IMR-90 (cell line): ENCODE measurements at regions not wholly inside any gene's neighbourhood (a gene's known extent, or its start where the extent isn't known, plus 50 kb on each side); places are given as distances from the start of the nearest gene placed in this dataset.

Experiments used
- ATAC-seq: fragments of 200-7000 bp; cut with Tn5 transposase; 2 replicates; pipeline ENCODE4 v1.9.1; 2020; ENCODE audit warnings: low read depth, mild to moderate bottlenecking, moderate library complexity
- BruUV-seq: library from RNA; stranded (reverse); fragments of 400-500 nt; replicated peaks from 2 replicates; lab custom pipeline; 2021; lab: Mats Ljungman, UMichigan
- CTCF ChIA-PET: fragments of 300-600 bp; formaldehyde crosslinking; extraction: SDS; loops from one replicate; lab custom pipeline; 2021; ENCODE audit warnings: antibody characterized with exemption; lab: Yijun Ruan, JAX
- POLR2A ChIA-PET: fragments of 300-600 bp; sonication (Branson Sonifier 250); formaldehyde crosslinking; loops from one replicate; lab custom pipeline; 2022; ENCODE audit warnings: antibody characterized with exemption; ENCODE audit not compliant: unreplicated experiment; lab: Charles Lee
- DNase-seq: peaks from one replicate; pipeline ENCODE4 v3.0.0; 2013
- H2AFZ ChIP-seq: replicated peaks from 2 replicates; pipeline ENCODE3; 2013; ENCODE audit warnings: low read length, mild to moderate bottlenecking; ENCODE audit not compliant: poor library complexity
- H2AK5ac ChIP-seq: 2 replicates; pipeline ENCODE4 v1.6.1; 2013; ENCODE audit warnings: low read depth, low read length, inconsistent platforms
- H2AK9ac ChIP-seq: replicated peaks from 2 replicates; pipeline ENCODE3; 2013; ENCODE audit warnings: mild to moderate bottlenecking, low read depth, low read length, moderate library complexity; ENCODE audit not compliant: poor library complexity
- H2BK120ac ChIP-seq: 2 replicates; pipeline ENCODE4 v1.6.1; 2013; ENCODE audit warnings: low read depth, low read length, inconsistent platforms
- H2BK15ac ChIP-seq: 3 replicates; pipeline ENCODE4 v1.6.1; 2013; ENCODE audit warnings: low read depth, low read length, inconsistent platforms
- H2BK20ac ChIP-seq: 2 replicates; pipeline ENCODE4 v1.6.1; 2013; ENCODE audit warnings: low read depth, mild to moderate bottlenecking, inconsistent platforms, low read length, moderate library complexity
- H2BK5ac ChIP-seq: 2 replicates; pipeline ENCODE4 v1.6.1; 2013; ENCODE audit warnings: mild to moderate bottlenecking, low read depth, low read length, inconsistent platforms; ENCODE audit not compliant: poor library complexity, severe bottlenecking
- H3K14ac ChIP-seq: replicated peaks from 2 replicates; pipeline ENCODE4 v1.6.1; 2013; ENCODE audit warnings: low read depth, low read length, inconsistent platforms
- H3K18ac ChIP-seq: 2 replicates; pipeline ENCODE4 v1.6.1; 2013; ENCODE audit warnings: low read depth, low read length, control low read depth
- H3K23ac ChIP-seq: 2 replicates; pipeline ENCODE4 v1.6.1; 2013; ENCODE audit warnings: low read depth, low read length, inconsistent platforms
- H3K27ac ChIP-seq: 2 replicates; pipeline ENCODE4 v1.5.1; 2013; ENCODE audit warnings: mild to moderate bottlenecking, control low read depth, low read length; ENCODE audit not compliant: insufficient read depth
- H3K27me3 ChIP-seq: 2 replicates; pipeline ENCODE4 v1.6.1; 2013; ENCODE audit warnings: low read length; ENCODE audit not compliant: control insufficient read depth, insufficient read depth
- H3K36me3 ChIP-seq: 2 replicates; pipeline ENCODE4 v1.6.1; 2013; ENCODE audit warnings: low read length, mixed read lengths; ENCODE audit not compliant: control insufficient read depth, insufficient read depth
- H3K4ac ChIP-seq: 2 replicates; pipeline ENCODE4 v1.6.1; 2013; ENCODE audit warnings: low read depth, low read length, inconsistent platforms
- H3K4me1 ChIP-seq: 2 replicates; pipeline ENCODE4 v1.6.1; 2013; ENCODE audit warnings: low read length, mixed read lengths; ENCODE audit not compliant: control insufficient read depth, insufficient read depth
- H3K4me2 ChIP-seq: 2 replicates; pipeline ENCODE4 v1.6.1; 2013; ENCODE audit warnings: low read depth, mild to moderate bottlenecking, control low read depth, low read length, moderate library complexity
- H3K4me3 ChIP-seq: 2 replicates; pipeline ENCODE4 v1.5.1; 2013; ENCODE audit warnings: low read depth, mild to moderate bottlenecking, control low read depth, low read length, moderate library complexity; ENCODE audit not compliant: insufficient read depth
- H3K56ac ChIP-seq: 2 replicates; pipeline ENCODE4 v1.6.1; 2013; ENCODE audit warnings: low read length, inconsistent platforms; ENCODE audit not compliant: insufficient read depth; ENCODE audit errors: extremely low read depth
- H3K79me1 ChIP-seq, 2 experiments: 2 replicates each; pipeline ENCODE4 v1.6.1; 2013; ENCODE audit warnings: low read length in 2 of 2, inconsistent platforms in 1 of 2, low read depth in 1 of 2
- H3K9ac ChIP-seq: 2 replicates; pipeline ENCODE4 v1.6.1; 2013; ENCODE audit warnings: low read depth, low read length, control low read depth
- H3K9me1 ChIP-seq: 2 replicates; pipeline ENCODE4 v1.6.1; 2013; ENCODE audit warnings: low read length, inconsistent platforms; ENCODE audit not compliant: insufficient read depth
- H3K9me3 ChIP-seq: 2 replicates; pipeline ENCODE4 v1.6.1; 2013; ENCODE audit warnings: low read length; ENCODE audit not compliant: control insufficient read depth, insufficient read depth
- H4K20me1 ChIP-seq: 2 replicates; pipeline ENCODE4 v1.6.1; 2013; ENCODE audit warnings: low read length, inconsistent platforms; ENCODE audit not compliant: insufficient read depth
- H4K5ac ChIP-seq: 2 replicates; pipeline ENCODE4 v1.6.1; 2013; ENCODE audit warnings: mild to moderate bottlenecking, low read depth, low read length, control low read depth
- H4K8ac ChIP-seq, 2 experiments: 2 replicates each; pipeline ENCODE4 v1.6.1; 2013; ENCODE audit warnings: low read depth in 2 of 2, low read length in 2 of 2, control low read depth in 1 of 2, inconsistent platforms in 1 of 2
- H4K91ac ChIP-seq: 2 replicates; pipeline ENCODE4 v1.6.1; 2013; ENCODE audit warnings: low read depth, low read length, inconsistent platforms; ENCODE audit not compliant: insufficient read depth
- BHLHE40 ChIP-seq: fragments of 150-350 bp; IDR thresholded peaks from 2 replicates; pipeline ENCODE4 v1.6.1; 2016; ENCODE audit warnings: mild to moderate bottlenecking, low read depth, low read length
- CEBPB ChIP-seq: IDR thresholded peaks from 2 replicates; pipeline ENCODE4 v1.6.1; 2012; ENCODE audit warnings: low read depth, low read length, improper control_type of control experiment
- CHD1 ChIP-seq: IDR thresholded peaks from 2 replicates; pipeline ENCODE4 v1.6.1; 2012; ENCODE audit warnings: low read depth, low read length, improper control_type of control experiment
- ELK1 ChIP-seq: fragments of 150-350 bp; IDR thresholded peaks from 2 replicates; pipeline ENCODE4 v1.6.1; 2016; ENCODE audit warnings: low read depth, mild to moderate bottlenecking, low read length, moderate library complexity, borderline replicate concordance
- FOS ChIP-seq: fragments of 150-350 bp; IDR thresholded peaks from 2 replicates; pipeline ENCODE4 v1.6.1; 2016; ENCODE audit warnings: low read depth, low read length
- MAFK ChIP-seq: IDR thresholded peaks from 2 replicates; pipeline ENCODE4 v1.6.1; 2012; ENCODE audit warnings: low read depth, low read length, improper control_type of control experiment
- MAZ ChIP-seq: IDR thresholded peaks from 2 replicates; pipeline ENCODE4 v1.6.1; 2012; ENCODE audit warnings: low read depth, mild to moderate bottlenecking, low read length, improper control_type of control experiment, moderate library complexity, borderline replicate concordance
- MXI1 ChIP-seq: IDR thresholded peaks from 2 replicates; pipeline ENCODE4 v1.6.1; 2012; ENCODE audit warnings: low read depth, mild to moderate bottlenecking, low read length, moderate library complexity, borderline replicate concordance
- NFE2L2 ChIP-seq: fragments of 150-350 bp; IDR thresholded peaks from 2 replicates; pipeline ENCODE4 v1.6.1; 2016; ENCODE audit warnings: low read depth, mild to moderate bottlenecking, low read length
- POLR2A ChIP-seq: IDR thresholded peaks from 2 replicates; pipeline ENCODE4 v1.6.1; 2012; ENCODE audit warnings: mild to moderate bottlenecking, low read depth, low read length
- RAD21 ChIP-seq: IDR thresholded peaks from 2 replicates; pipeline ENCODE4 v1.6.1; 2012; ENCODE audit warnings: low read length, improper control_type of control experiment
- RCOR1 ChIP-seq: IDR thresholded peaks from 2 replicates; pipeline ENCODE4 v1.6.1; 2012; ENCODE audit warnings: mild to moderate bottlenecking, low read length, improper control_type of control experiment; ENCODE audit not compliant: insufficient replicate concordance
- RFX5 ChIP-seq: IDR thresholded peaks from 2 replicates; pipeline ENCODE4 v1.8.0; 2012; ENCODE audit warnings: low read depth, mild to moderate bottlenecking, low read length, moderate library complexity
- SMC3 ChIP-seq: fragments of 150-350 bp; IDR thresholded peaks from 2 replicates; pipeline ENCODE4 v1.6.1; 2016; ENCODE audit warnings: low read depth, mild to moderate bottlenecking, antibody characterized with exemption, low read length, moderate library complexity
- WGBS, 2 experiments: methylation state at CpG; one replicate each; pipeline versions ENCODE4 v1.1.5 to v1.1.7; 2013; ENCODE audit warnings: missing lambda C conversion rate in 2 of 2; ENCODE audit not compliant: insufficient read length in 1 of 2; ENCODE audit errors: extremely low coverage in 2 of 2; 5-methylcytosine and 5-hydroxymethylcytosine counted together
- dilution Hi-C: fragments of 300-500 bp; cut with HindIII; formaldehyde crosslinking; loops from one replicate; pipeline ENCODE4 v1.14.3; 2018; ENCODE audit warnings: low sequenced_read_pairs; ENCODE audit not compliant: unreplicated experiment
- in situ Hi-C: fragments of 300-500 bp; cut with MboI; formaldehyde crosslinking; loops from 3 replicates; pipeline ENCODE4 v1.14.3; 2019; ENCODE audit warnings: low sequenced_read_pairs, inconsistent platforms, mixed read lengths
- intact Hi-C: fragments of 100-400 bp; cut with micrococcal nuclease; formaldehyde crosslinking; loops from 2 replicates; pipeline ENCODE4 v1.10.0; 2022

DNA sequence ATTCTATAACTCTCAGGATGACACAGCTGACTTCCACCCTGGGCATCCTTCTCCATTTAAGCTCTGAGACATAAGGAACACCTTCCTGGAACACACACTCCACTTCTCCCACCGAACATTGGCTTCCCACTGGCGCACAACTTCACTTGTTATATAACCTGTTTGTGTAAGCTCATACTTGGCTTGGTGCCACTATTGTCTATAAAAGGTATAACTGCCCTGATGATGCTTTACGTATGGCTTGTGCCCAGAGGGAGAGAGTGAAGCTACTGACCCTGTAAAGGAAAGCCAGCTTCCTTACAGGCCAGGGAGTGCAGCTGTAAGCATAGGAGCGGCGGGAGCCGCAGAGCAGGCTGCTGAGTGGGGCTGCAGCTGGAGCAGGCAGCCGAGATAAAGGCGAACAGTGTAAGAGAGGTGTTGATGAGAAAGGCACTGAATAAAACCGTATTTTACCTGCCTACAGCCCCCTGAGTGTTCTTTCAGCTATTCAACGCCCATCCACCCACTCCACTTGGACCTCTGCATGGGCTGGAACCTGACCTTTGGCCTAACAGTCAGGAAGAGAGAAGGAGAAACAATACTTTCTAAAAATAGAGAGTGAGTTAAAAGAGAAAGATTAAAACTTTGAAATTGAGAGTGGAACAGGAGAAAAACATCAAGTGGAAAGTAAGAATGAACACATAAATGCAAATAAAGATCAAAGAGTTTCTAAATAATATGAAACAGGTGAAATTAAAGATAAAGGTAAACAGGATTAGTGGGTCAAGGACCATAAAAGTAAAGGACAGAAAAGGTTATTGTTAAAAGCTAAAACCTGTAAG lies 252.1 kb upstream of the ARHGAP42 start:
- no peak for TF ChIP-seq RCOR1
- TF ChIP-seq CEBPB, result no peak
- no peak for TF ChIP-seq RAD21
- TF ChIP-seq ELK1, result no peak
- TF ChIP-seq MAZ, result no peak
- TF ChIP-seq MAFK, result no peak
- TF ChIP-seq FOS, result no peak
- no peak for TF ChIP-seq CHD1
- TF ChIP-seq BHLHE40, result no peak
- no peak for TF ChIP-seq RFX5
- no peak for TF ChIP-seq MXI1
- no peak for TF ChIP-seq SMC3
- TF ChIP-seq NFE2L2, result no peak
- no peak for TF ChIP-seq POLR2A
- CTCF ChIA-PET, result no interaction called here

More for the DNA sequence above, 252.1 kb upstream of the ARHGAP42 start:
- Histone ChIP-seq H3K9me3 (no peaks in the 10 kb centered on the region), H4K91ac (no peak overlapping the region), H3K27me3 (no peaks in the 10 kb centered on the region), H4K20me1 (no peaks in the 10 kb centered on the region), H3K36me3 (no peaks in the 10 kb centered on the region), H4K5ac (no peak overlapping the region), H3K56ac (no peak overlapping the region), H4K8ac (no peak overlapping the region), H3K4me1 (no peaks in the 10 kb centered on the region), H3K18ac (no peak overlapping the region), H3K4ac (no peak overlapping the region), H3K4me3 (no peak overlapping the region), H3K27ac (no peak overlapping the region), H2BK20ac (no peak overlapping the region), H3K23ac (no peak overlapping the region), H3K4me2 (no peak overlapping the region), H2BK5ac (no peak overlapping the region), H2AFZ (no peak overlapping the region), H2BK15ac (no peak overlapping the region), H3K9ac (no peak overlapping the region), H3K14ac (no peak overlapping the region), H2BK120ac (no peak overlapping the region), H2AK9ac (no peak overlapping the region), H3K79me1 (no peaks in the 10 kb centered on the region), H2AK5ac (no peak overlapping the region), H3K9me1 (no peaks in the 10 kb centered on the region)
- in situ Hi-C loops, result no loop called here
- no TSS peak for BruUV-seq
- DNase-seq (no peak), ATAC-seq (no peak)
- dilution Hi-C loops, result no loop called here
- POLR2A ChIA-PET, result no interaction called here
- intact Hi-C loops, result no loop called here
- no CpG with 5 or more reads among the region's 10 CpGs for WGBS, 2 experiments
